Panc1 (cell line): ENCODE measurements at regions not wholly inside any gene's neighbourhood (a gene's known extent, or its start where the extent isn't known, plus 50 kb on each side); places are given as distances from the start of the nearest gene placed in this dataset.

Experiments
- ATAC-seq: fragments of 200-7000 bp; cut with Tn5 transposase; 2 replicates; pipeline ENCODE4 v1.9.1; 2020; ENCODE audit warnings: mild to moderate bottlenecking, moderate library complexity
- BruUV-seq: library from RNA; stranded (reverse); fragments of 400-500 nt; replicated peaks from 2 replicates; lab custom pipeline; 2021; lab: Mats Ljungman, UMichigan
- CTCF ChIA-PET: fragments of 300-600 bp; sonication (Branson Sonifier 250); formaldehyde crosslinking; loops from one replicate; lab custom pipeline; 2022; ENCODE audit warnings: antibody characterized with exemption; lab: Charles Lee
- POLR2A ChIA-PET: fragments of 300-600 bp; sonication (Branson Sonifier 250); formaldehyde crosslinking; loops from one replicate; lab custom pipeline; 2022; ENCODE audit warnings: antibody characterized with exemption; lab: Charles Lee
- DNase-seq: peaks from one replicate; pipeline ENCODE4 v3.0.0-alpha.2; 2010; ENCODE audit warnings: low read depth, low spot score
- H3K27ac ChIP-seq: 2 replicates; pipeline ENCODE4 v1.5.1; 2011; ENCODE audit warnings: mild to moderate bottlenecking, low read length, inconsistent platforms
- H3K27me3 ChIP-seq: fragments of 200-500 bp; sonication (Bioruptor generic); 2 replicates; pipeline ENCODE4 v1.6.0; 2014; ENCODE audit warnings: low read length, inconsistent platforms; ENCODE audit not compliant: control insufficient read depth, insufficient read depth
- H3K36me3 ChIP-seq: fragments of 200-500 bp; sonication (Bioruptor generic); 2 replicates; pipeline ENCODE4 v1.5.1; 2014; ENCODE audit warnings: inconsistent platforms, mild to moderate bottlenecking, low read length, moderate library complexity; ENCODE audit not compliant: control insufficient read depth, insufficient read depth
- H3K4me1 ChIP-seq: 2 replicates; pipeline ENCODE4 v1.5.1; 2011; ENCODE audit warnings: inconsistent platforms, mild to moderate bottlenecking, low read length, moderate library complexity; ENCODE audit not compliant: control insufficient read depth, insufficient read depth
- H3K4me3 ChIP-seq, 2 experiments: 2 replicates each; pipeline ENCODE4 v1.5.1; 2011 to 2012; ENCODE audit warnings: low read depth in 2 of 2, low read length in 2 of 2, mild to moderate bottlenecking in 2 of 2, inconsistent platforms in 1 of 2, moderate library complexity in 1 of 2
- H3K9me3 ChIP-seq: fragments of 200-500 bp; sonication (Bioruptor generic); 2 replicates; pipeline ENCODE4 v1.5.1; 2014; ENCODE audit warnings: low read depth, mild to moderate bottlenecking, inconsistent platforms, low read length, moderate library complexity; ENCODE audit not compliant: control insufficient read depth, insufficient read depth
- POLR2AphosphoS5 ChIP-seq: IDR thresholded peaks from 2 replicates; pipeline ENCODE4 v1.6.1; 2012; ENCODE audit warnings: mild to moderate bottlenecking, low read depth, low read length, moderate library complexity
- REST ChIP-seq, 2 experiments: IDR thresholded peaks; 2 replicates each; pipeline ENCODE4 v1.6.1; 2011 to 2012; ENCODE audit warnings: low read depth in 2 of 2, control low read depth in 1 of 2, low read length in 1 of 2, mild to moderate bottlenecking in 1 of 2, moderate library complexity in 1 of 2; ENCODE audit not compliant: insufficient read depth in 1 of 2
- SIN3A ChIP-seq: IDR thresholded peaks from 2 replicates; pipeline ENCODE4 v1.6.1; 2012; ENCODE audit warnings: low read depth, mild to moderate bottlenecking, low read length, moderate library complexity, borderline replicate concordance; ENCODE audit not compliant: insufficient read depth
- TCF7L2 ChIP-seq: IDR thresholded peaks from 2 replicates; pipeline ENCODE4 v1.6.1; 2011; ENCODE audit warnings: mild to moderate bottlenecking, low read depth, low read length, inconsistent platforms
- in situ Hi-C: cut with HindIII; loops from 2 replicates; pipeline ENCODE4 v1.10.0; 2016; ENCODE audit warnings: low sequenced_read_pairs, low pct_unique_long_range_greater_than_20kb
- intact Hi-C: fragments of 100-400 bp; cut with micrococcal nuclease; formaldehyde crosslinking; loops from one replicate; pipeline ENCODE4 v1.10.0; 2022; ENCODE audit not compliant: unreplicated experiment
- TF ChIP-seq, protein P1 (sequence below): fragments of 450-650 bp; IDR thresholded peaks from 2 replicates; pipeline ENCODE4 v1.5.1; 2017; ENCODE audit warnings: mild to moderate bottlenecking

DNA sequence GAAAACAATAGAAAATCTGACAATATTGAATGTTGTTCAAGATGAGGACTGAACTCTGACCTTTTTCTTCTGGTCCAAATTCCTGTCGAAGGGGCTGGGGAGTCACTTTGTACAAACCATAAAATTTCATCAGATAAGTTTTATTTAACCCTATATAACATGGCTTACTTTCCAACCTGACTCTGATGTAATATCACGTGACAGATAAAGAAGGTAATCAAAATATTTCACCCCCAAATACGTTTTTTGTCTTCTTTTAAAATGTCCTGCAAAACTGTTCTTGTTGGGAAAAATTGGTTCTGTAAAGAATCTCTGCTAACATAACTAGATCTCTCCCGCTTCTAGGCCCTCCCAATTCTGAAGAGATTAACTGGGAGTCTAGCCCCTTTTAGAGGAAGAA, 90.9 kb upstream of the MDFIC start:
- TF ChIP-seq POLR2AphosphoS5, result no peak
- no peak for TF ChIP-seq SIN3A

DNA sequence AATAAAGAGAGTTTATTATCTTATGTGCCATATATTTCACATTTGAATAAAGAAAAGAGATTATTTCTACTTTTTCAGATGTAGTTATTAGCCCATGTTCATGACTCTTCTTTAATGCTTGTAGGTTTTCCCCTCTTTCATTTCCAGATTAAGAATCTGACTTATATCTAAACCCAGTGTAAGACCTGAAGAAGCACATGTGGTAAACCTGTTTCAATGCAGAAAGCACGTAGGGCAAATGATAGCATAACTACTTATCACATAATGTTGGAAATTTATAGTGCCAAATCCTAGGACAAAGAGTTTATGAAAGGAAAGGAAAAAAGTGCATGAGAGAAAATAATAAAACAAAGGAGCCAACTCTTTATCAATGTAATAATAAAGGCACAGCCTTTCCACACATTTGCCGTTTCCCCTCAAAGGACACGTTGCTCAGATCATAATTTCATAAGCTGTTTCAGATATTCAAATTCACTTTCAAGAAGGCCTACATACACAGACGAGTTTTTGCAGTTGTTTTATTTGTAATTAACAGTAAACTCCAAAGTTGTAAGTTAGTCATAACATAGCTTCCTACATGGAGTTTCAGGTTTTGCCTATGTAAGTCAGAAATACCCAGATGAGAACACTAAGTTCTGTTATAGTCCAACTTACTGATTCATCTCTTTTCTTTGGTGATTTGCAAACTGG, 88.8 kb upstream of the MDFIC start:
- POLR2A ChIA-PET, result no interaction called here
- H3K27ac ChIP-seq, result no peak overlapping the region
- intact Hi-C loops, result no loop called here
- H3K9me3 ChIP-seq, result 0 out of 2 replicates have a peak, but pooled peaks cover 4% of the 10 kb centered on the region
- in situ Hi-C loops, result no loop called here
- DNase-seq, result no peak
- TF ChIP-seq POLR2AphosphoS5, result no peak
- TF ChIP-seq SIN3A, result no peak
- TF ChIP-seq TCF7L2, result no peak
- TF ChIP-seq, protein P1, sequence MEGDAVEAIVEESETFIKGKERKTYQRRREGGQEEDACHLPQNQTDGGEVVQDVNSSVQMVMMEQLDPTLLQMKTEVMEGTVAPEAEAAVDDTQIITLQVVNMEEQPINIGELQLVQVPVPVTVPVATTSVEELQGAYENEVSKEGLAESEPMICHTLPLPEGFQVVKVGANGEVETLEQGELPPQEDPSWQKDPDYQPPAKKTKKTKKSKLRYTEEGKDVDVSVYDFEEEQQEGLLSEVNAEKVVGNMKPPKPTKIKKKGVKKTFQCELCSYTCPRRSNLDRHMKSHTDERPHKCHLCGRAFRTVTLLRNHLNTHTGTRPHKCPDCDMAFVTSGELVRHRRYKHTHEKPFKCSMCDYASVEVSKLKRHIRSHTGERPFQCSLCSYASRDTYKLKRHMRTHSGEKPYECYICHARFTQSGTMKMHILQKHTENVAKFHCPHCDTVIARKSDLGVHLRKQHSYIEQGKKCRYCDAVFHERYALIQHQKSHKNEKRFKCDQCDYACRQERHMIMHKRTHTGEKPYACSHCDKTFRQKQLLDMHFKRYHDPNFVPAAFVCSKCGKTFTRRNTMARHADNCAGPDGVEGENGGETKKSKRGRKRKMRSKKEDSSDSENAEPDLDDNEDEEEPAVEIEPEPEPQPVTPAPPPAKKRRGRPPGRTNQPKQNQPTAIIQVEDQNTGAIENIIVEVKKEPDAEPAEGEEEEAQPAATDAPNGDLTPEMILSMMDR, result no peak
- TF ChIP-seq REST (IDR thresholded peaks at IDR 0.05; ENCODE audit: insufficient read depth in 1 of 2, low read depth in 2 of 2, low read length in 1 of 2), result no peak
- no TSS peak for BruUV-seq
- CTCF ChIA-PET, result no interaction called here
- ATAC-seq, result no peak
- H3K27me3 ChIP-seq, result no peaks in the 10 kb centered on the region
- H3K4me1 ChIP-seq, result no peaks in the 10 kb centered on the region
- no peaks in the 10 kb centered on the region for H3K36me3 ChIP-seq
- no peak overlapping the region for H3K4me3 ChIP-seq

More for the DNA sequence above, 90.9 kb upstream of the MDFIC start:
- in situ Hi-C loops, result no loop called here
- BruUV-seq, result no TSS peak
- no peak overlapping the region for H3K27ac ChIP-seq
- no peak for ATAC-seq
- no peaks in the 10 kb centered on the region for H3K36me3 ChIP-seq
- H3K9me3 ChIP-seq, result peaks cover 11% of the 10 kb centered on the region; the same call in 1 of the 2 replicates
- intact Hi-C loops, result no loop called here
- ChIA-PET CTCF (no interaction called here), POLR2A (no interaction called here)
- H3K27me3 ChIP-seq, result no peaks in the 10 kb centered on the region
- no peak for DNase-seq
- no peaks in the 10 kb centered on the region for H3K4me1 ChIP-seq
- H3K4me3 ChIP-seq, result no peak overlapping the region

DNA sequence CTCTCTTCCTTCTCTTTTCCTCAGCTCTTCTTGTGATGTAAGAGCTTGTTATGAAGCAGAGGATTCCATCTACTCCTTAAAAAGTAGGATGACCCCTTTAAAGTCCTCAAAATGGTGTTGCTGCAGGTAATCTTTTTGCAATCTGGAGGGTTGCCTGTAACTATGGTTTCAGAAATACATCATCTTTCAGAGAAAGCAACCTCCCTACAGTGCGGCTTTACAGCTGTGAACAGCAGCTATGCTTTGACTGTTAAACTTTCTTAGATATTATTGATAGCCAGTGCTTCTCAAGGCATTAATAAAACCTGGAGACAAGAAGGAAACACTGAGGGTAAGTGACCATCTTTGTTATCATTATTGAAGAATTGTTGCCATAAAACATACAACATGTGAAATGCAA, 86.6 kb upstream of the MDFIC start:
- Histone ChIP-seq H3K4me3 (no peak overlapping the region), H3K27ac (no peak overlapping the region), H3K27me3 (no peaks in the 10 kb centered on the region), H3K9me3 (no peaks in the 10 kb centered on the region), H3K36me3 (no peaks in the 10 kb centered on the region), H3K4me1 (no peaks in the 10 kb centered on the region)
- ChIA-PET CTCF (no interaction called here), POLR2A (no interaction called here)
- no TSS peak for BruUV-seq
- intact Hi-C loops (no loop called here), in situ Hi-C loops (no loop called here)
- ATAC-seq (no peak), DNase-seq (no peak)
- TF ChIP-seq, protein P1, result no peak
- TF ChIP-seq POLR2AphosphoS5 (no peak), REST (IDR thresholded peaks at IDR 0.05; ENCODE audit: insufficient read depth in 1 of 2, low read depth in 2 of 2, low read length in 1 of 2) (no peak), SIN3A (no peak), TCF7L2 (no peak)
